GM23338 (cell line): ENCODE measurements at regions not wholly inside any gene's neighbourhood (a gene's known extent, or its start where the extent isn't known, plus 50 kb on each side); places are given as distances from the start of the nearest gene placed in this dataset.

Experiments
- ATAC-seq: fragments of 200-7000 bp; cut with Tn5 transposase; 3 replicates; pipeline ENCODE4 v1.9.1; 2020
- DNase-seq: peaks from one replicate; pipeline ENCODE4 v3.0.0-alpha.2; 2015; ENCODE audit warnings: low spot score
- H2AFZ ChIP-seq: fragments of 200-600 bp; sonication (generic); 2 replicates; pipeline ENCODE4 v1.8.0; 2016; ENCODE audit warnings: antibody characterized with exemption, mild to moderate bottlenecking, moderate library complexity
- H3F3A ChIP-seq: fragments of 200-600 bp; sonication (generic); replicated peaks from 2 replicates; pipeline ENCODE4 v1.8.0; 2017; ENCODE audit warnings: antibody characterized with exemption, mixed run types, low read depth
- H3K27ac ChIP-seq: fragments of 200-600 bp; sonication (generic); 2 replicates; pipeline ENCODE4 v1.6.1; 2016; ENCODE audit warnings: low read depth
- H3K27me3 ChIP-seq: fragments of 200-600 bp; sonication (generic); 2 replicates; pipeline ENCODE4 v1.8.0; 2016; ENCODE audit warnings: mild to moderate bottlenecking, mixed run types, moderate library complexity; ENCODE audit not compliant: insufficient read depth
- H3K36me3 ChIP-seq: fragments of 200-600 bp; sonication (generic); 2 replicates; pipeline ENCODE4 v1.8.0; 2016; ENCODE audit warnings: mild to moderate bottlenecking; ENCODE audit not compliant: insufficient read depth
- H3K4me1 ChIP-seq: fragments of 200-600 bp; sonication (generic); 2 replicates; pipeline ENCODE4 v1.8.0; 2016; ENCODE audit warnings: mild to moderate bottlenecking, moderate library complexity; ENCODE audit not compliant: insufficient read depth
- H3K4me2 ChIP-seq: fragments of 200-600 bp; sonication (generic); 2 replicates; pipeline ENCODE4 v1.7.1; 2017; ENCODE audit warnings: mixed run types
- H3K4me3 ChIP-seq: fragments of 200-600 bp; sonication (generic); 2 replicates; pipeline ENCODE4 v1.6.1; 2016; ENCODE audit warnings: mixed run types
- H3K79me2 ChIP-seq: fragments of 200-600 bp; sonication (generic); replicated peaks from 2 replicates; pipeline ENCODE4 v1.8.0; 2017; ENCODE audit warnings: mild to moderate bottlenecking; ENCODE audit not compliant: insufficient read depth
- H3K9me2 ChIP-seq: fragments of 200-600 bp; sonication (generic); 2 replicates; pipeline ENCODE4 v1.8.0; 2017; ENCODE audit not compliant: insufficient read depth
- H4K20me1 ChIP-seq: fragments of 200-600 bp; sonication (generic); replicated peaks from 2 replicates; pipeline ENCODE4 v1.8.0; 2017; ENCODE audit warnings: mild to moderate bottlenecking; ENCODE audit not compliant: insufficient read depth
- H3K27ac Mint-ChIP-seq: 2 replicates; pipeline ENCODE4 v1.8.0; 2020; ENCODE audit warnings: inconsistent platforms, mild to moderate bottlenecking, moderate library complexity, mixed read lengths
- H3K27me3 Mint-ChIP-seq: 3 replicates; pipeline ENCODE4 v1.8.0; 2022; ENCODE audit warnings: low read depth, mild to moderate bottlenecking, moderate library complexity, mixed read lengths, inconsistent platforms; ENCODE audit not compliant: insufficient read depth, poor library complexity
- H3K36me3 Mint-ChIP-seq: 3 replicates; pipeline ENCODE4 v1.8.0; 2021; ENCODE audit warnings: low read depth, mild to moderate bottlenecking, inconsistent platforms, moderate library complexity, mixed read lengths
- H3K4me1 Mint-ChIP-seq: 3 replicates; pipeline ENCODE4 v1.8.0; 2020; ENCODE audit warnings: mild to moderate bottlenecking, inconsistent platforms, mixed read lengths
- H3K4me3 Mint-ChIP-seq: 3 replicates; pipeline ENCODE4 v1.8.0; 2021; ENCODE audit warnings: moderate library complexity, mild to moderate bottlenecking, inconsistent platforms, mixed read lengths
- H3K9me3 Mint-ChIP-seq: 3 replicates; pipeline ENCODE4 v1.8.0; 2020; ENCODE audit warnings: moderate library complexity, mild to moderate bottlenecking, inconsistent platforms, mixed read lengths
- CREB1 ChIP-seq: fragments of 250-450 bp; sonication (Bioruptor Pico); IDR thresholded peaks from 2 replicates; pipeline ENCODE4 v1.5.0; 2020; ENCODE audit warnings: low read depth, mild to moderate bottlenecking, moderate library complexity
- EZH2 ChIP-seq: fragments of 200-600 bp; sonication (generic); IDR thresholded peaks from one replicate; pipeline ENCODE4 v1.8.0; 2017; ENCODE audit warnings: antibody characterized with exemption, mild to moderate bottlenecking, low read depth; ENCODE audit not compliant: unreplicated experiment
- JUNB ChIP-seq: IDR thresholded peaks from one replicate; pipeline ENCODE4 v1.6.1; 2016; ENCODE audit warnings: antibody characterized with exemption; ENCODE audit not compliant: unreplicated experiment
- ZNF114 ChIP-seq: fragments of 250-450 bp; sonication (Bioruptor Pico); IDR thresholded peaks from 2 replicates; pipeline ENCODE4 v1.5.0; 2020; ENCODE audit warnings: mild to moderate bottlenecking, moderate library complexity
- TF ChIP-seq, protein P1 (sequence below): fragments of 250-450 bp; sonication (Bioruptor Pico); IDR thresholded peaks from 2 replicates; pipeline ENCODE4 v1.5.0; 2020; ENCODE audit warnings: mild to moderate bottlenecking, moderate library complexity
- TF ChIP-seq, protein P2 (sequence below), 2 experiments: fragments of 200-600 bp in 1 of 2; sonication (generic) in 1 of 2; conservative IDR thresholded peaks; 2 replicates each; pipeline versions ENCODE4 v1.5.1 to v1.6.1; 2016 to 2017; ENCODE audit warnings: antibody characterized with exemption in 2 of 2, low read depth in 2 of 2, mild to moderate bottlenecking in 2 of 2, moderate library complexity in 1 of 2

GRCh38 chr11:81484196-81484595 is 1249.5 kb downstream of the FAM181B start (continued):
- TF ChIP-seq, protein P1, sequence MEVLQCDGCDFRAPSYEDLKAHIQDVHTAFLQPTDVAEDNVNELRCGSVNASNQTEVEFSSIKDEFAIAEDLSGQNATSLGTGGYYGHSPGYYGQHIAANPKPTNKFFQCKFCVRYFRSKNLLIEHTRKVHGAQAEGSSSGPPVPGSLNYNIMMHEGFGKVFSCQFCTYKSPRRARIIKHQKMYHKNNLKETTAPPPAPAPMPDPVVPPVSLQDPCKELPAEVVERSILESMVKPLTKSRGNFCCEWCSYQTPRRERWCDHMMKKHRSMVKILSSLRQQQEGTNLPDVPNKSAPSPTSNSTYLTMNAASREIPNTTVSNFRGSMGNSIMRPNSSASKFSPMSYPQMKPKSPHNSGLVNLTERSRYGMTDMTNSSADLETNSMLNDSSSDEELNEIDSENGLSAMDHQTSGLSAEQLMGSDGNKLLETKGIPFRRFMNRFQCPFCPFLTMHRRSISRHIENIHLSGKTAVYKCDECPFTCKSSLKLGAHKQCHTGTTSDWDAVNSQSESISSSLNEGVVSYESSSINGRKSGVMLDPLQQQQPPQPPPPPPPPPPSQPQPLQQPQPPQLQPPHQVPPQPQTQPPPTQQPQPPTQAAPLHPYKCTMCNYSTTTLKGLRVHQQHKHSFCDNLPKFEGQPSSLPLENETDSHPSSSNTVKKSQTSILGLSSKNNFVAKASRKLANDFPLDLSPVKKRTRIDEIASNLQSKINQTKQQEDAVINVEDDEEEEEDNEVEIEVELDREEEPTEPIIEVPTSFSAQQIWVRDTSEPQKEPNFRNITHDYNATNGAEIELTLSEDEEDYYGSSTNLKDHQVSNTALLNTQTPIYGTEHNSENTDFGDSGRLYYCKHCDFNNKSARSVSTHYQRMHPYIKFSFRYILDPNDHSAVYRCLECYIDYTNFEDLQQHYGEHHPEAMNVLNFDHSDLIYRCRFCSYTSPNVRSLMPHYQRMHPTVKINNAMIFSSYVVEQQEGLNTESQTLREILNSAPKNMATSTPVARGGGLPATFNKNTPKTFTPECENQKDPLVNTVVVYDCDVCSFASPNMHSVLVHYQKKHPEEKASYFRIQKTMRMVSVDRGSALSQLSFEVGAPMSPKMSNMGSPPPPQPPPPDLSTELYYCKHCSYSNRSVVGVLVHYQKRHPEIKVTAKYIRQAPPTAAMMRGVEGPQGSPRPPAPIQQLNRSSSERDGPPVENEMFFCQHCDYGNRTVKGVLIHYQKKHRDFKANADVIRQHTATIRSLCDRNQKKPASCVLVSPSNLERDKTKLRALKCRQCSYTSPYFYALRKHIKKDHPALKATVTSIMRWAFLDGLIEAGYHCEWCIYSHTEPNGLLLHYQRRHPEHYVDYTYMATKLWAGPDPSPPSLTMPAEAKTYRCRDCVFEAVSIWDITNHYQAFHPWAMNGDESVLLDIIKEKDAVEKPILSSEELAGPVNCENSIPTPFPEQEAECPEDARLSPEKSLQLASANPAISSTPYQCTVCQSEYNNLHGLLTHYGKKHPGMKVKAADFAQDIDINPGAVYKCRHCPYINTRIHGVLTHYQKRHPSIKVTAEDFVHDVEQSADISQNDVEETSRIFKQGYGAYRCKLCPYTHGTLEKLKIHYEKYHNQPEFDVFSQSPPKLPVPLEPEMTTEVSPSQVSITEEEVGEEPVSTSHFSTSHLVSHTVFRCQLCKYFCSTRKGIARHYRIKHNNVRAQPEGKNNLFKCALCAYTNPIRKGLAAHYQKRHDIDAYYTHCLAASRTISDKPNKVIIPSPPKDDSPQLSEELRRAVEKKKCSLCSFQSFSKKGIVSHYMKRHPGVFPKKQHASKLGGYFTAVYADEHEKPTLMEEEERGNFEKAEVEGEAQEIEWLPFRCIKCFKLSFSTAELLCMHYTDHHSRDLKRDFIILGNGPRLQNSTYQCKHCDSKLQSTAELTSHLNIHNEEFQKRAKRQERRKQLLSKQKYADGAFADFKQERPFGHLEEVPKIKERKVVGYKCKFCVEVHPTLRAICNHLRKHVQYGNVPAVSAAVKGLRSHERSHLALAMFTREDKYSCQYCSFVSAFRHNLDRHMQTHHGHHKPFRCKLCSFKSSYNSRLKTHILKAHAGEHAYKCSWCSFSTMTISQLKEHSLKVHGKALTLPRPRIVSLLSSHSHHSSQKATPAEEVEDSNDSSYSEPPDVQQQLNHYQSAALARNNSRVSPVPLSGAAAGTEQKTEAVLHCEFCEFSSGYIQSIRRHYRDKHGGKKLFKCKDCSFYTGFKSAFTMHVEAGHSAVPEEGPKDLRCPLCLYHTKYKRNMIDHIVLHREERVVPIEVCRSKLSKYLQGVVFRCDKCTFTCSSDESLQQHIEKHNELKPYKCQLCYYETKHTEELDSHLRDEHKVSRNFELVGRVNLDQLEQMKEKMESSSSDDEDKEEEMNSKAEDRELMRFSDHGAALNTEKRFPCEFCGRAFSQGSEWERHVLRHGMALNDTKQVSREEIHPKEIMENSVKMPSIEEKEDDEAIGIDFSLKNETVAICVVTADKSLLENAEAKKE (CRISPR knock-in tag), result no peak
- TF ChIP-seq ZNF114 (CRISPR knock-in tag), result no peak

- H3K4me1 ChIP-seq, result no peaks in the 10 kb centered on the region
- no peak overlapping the region for H3K4me2 ChIP-seq
- no peaks in the 10 kb centered on the region for H3F3A ChIP-seq
- H3K27ac ChIP-seq, result no peak overlapping the region
- H3K4me1 Mint-ChIP-seq, result no peaks in the 10 kb centered on the region
- no peak overlapping the region for H3K4me3 ChIP-seq
- no peak for ATAC-seq
- DNase-seq, result no peak
- no peaks in the 10 kb centered on the region for H3K9me2 ChIP-seq
- H4K20me1 ChIP-seq, result no peaks in the 10 kb centered on the region
- H3K9me3 Mint-ChIP-seq, result no peaks in the 10 kb centered on the region
- H3K36me3 ChIP-seq, result no peaks in the 10 kb centered on the region
- H3K79me2 ChIP-seq, result no peaks in the 10 kb centered on the region
- TF ChIP-seq JUNB (no peak), CREB1 (CRISPR knock-in tag) (no peak), EZH2 (no peak)
- TF ChIP-seq, protein P2, sequence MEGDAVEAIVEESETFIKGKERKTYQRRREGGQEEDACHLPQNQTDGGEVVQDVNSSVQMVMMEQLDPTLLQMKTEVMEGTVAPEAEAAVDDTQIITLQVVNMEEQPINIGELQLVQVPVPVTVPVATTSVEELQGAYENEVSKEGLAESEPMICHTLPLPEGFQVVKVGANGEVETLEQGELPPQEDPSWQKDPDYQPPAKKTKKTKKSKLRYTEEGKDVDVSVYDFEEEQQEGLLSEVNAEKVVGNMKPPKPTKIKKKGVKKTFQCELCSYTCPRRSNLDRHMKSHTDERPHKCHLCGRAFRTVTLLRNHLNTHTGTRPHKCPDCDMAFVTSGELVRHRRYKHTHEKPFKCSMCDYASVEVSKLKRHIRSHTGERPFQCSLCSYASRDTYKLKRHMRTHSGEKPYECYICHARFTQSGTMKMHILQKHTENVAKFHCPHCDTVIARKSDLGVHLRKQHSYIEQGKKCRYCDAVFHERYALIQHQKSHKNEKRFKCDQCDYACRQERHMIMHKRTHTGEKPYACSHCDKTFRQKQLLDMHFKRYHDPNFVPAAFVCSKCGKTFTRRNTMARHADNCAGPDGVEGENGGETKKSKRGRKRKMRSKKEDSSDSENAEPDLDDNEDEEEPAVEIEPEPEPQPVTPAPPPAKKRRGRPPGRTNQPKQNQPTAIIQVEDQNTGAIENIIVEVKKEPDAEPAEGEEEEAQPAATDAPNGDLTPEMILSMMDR (conservative IDR thresholded peaks at IDR 0.05; ENCODE audit: low read depth in 2 of 2), result no peak
- H3K36me3 Mint-ChIP-seq, result no peaks in the 10 kb centered on the region
- no peak overlapping the region for H3K27ac Mint-ChIP-seq
- H3K27me3 ChIP-seq, result no peaks in the 10 kb centered on the region
- H3K27me3 Mint-ChIP-seq, result no peaks in the 10 kb centered on the region
- no peak overlapping the region for H2AFZ ChIP-seq
- H3K4me3 Mint-ChIP-seq, result no peak overlapping the region
These were observed 1256.4 kb downstream of the FAM181B start for GRCh38 chr11:81477277-81477676.
